C1 segment of cervical spinal cord (tissue), 14 donors: ENCODE measurements at regions not wholly inside any gene's neighbourhood (a gene's known extent, or its start where the extent isn't known, plus 50 kb on each side); places are given as distances from the start of the nearest gene placed in this dataset.

Source experiments
- DNase-seq, 14 donors: peaks; one replicate each; lab custom pipeline; 2025; lab: John Stamatoyannopoulos, UW

- no peak for DNase-seq
These were observed 366.8 kb downstream of the FAM170A start for GRCh38 chr5:119996128-119996527.

DNA sequence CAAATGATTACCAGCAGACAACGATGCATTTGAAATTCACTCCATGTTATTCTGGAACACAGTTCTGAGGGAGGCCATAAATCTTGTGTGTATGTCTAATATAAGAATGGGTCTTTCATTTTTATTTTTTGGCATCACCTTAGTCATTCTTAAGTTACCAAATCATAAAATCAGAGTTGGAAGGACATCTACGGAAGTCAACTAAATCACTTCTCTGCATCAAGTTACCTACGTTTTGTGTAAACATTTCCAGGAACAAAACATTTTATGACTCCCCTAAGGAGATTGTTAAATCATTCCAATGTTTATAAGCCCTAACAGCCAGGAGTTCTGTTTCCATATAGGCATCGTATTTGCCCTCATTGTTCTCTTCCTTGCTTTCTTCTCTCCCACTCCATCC is 378.2 kb downstream of the FAM170A start:
- DNase-seq: no peak

DNA sequence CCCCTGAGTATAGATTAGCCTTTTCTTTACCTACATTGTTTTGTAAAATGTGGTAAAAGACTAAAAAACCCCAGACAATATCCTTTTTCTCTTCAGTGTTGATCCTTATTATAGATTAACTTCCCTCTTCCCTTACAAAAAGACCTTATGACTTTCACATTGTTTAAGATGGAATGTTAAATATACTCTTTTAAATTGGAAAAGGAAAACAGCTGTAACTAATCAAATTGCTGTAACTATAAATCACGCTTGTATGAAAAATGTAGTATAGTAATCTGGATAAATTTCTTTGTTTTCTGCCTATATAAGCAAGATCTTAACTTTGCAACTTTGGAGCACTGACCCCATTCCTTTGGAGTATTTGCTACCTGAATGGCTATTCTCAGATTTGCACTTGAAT is 383.1 kb downstream of the FAM170A start:
- DNase-seq: no peak

- no peak for DNase-seq
These were observed 385.2 kb downstream of the FAM170A start for GRCh38 chr5:120014535-120014934.

DNA sequence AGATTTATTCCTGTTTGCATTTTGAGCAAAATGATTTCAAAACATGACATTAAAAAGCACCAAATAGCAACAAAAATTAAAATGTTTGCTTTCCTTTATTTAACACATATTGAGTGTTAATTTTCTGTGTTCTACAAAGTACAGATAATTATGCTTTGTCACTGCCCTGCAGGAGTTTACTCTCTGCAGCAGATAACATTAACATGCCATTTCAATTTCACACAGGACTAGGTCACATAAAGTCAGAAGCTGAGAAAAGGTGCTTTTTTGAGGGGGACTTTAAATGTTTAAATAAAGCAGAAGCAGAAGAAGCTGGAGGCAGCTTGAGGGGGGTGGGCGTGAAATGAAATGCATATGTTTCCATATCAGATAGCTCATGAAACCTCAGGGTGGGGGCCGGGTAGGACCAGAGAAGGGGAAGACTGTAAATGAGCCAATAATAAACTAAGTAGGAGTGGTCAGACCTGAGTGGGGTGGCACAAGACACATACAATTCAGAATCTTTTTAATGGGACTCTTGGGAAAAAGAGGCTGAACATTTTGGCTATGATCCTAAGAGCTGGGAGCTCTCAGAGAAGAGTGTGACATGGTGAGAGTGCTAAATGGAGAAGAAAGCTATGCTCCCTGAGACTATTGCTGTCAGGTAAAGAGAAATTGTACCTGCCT is 387.5 kb downstream of the FAM170A start:
- no peak for DNase-seq

DNA sequence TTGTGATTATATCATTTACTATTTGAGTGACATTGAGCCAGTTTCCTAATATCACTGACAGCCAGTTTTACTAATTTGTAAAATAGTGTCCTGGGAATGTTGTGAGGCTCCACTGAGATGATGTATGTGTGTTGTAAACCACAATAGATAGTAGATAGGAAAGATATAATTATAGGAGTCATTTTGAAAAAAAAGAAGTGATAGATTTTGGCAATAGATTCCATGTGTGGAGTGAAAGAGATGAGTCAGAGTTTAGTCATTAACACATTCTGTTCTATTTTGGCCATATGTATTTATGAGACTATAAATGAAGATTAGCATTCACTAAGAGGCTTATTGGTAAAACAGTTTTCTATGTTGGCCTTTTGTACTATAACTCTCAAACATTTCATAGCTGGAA is 388.2 kb downstream of the FAM170A start:
- no peak for DNase-seq

- no peak for DNase-seq
These were observed 405.8 kb downstream of the FAM170A start for GRCh38 chr5:120035181-120035580.

DNA sequence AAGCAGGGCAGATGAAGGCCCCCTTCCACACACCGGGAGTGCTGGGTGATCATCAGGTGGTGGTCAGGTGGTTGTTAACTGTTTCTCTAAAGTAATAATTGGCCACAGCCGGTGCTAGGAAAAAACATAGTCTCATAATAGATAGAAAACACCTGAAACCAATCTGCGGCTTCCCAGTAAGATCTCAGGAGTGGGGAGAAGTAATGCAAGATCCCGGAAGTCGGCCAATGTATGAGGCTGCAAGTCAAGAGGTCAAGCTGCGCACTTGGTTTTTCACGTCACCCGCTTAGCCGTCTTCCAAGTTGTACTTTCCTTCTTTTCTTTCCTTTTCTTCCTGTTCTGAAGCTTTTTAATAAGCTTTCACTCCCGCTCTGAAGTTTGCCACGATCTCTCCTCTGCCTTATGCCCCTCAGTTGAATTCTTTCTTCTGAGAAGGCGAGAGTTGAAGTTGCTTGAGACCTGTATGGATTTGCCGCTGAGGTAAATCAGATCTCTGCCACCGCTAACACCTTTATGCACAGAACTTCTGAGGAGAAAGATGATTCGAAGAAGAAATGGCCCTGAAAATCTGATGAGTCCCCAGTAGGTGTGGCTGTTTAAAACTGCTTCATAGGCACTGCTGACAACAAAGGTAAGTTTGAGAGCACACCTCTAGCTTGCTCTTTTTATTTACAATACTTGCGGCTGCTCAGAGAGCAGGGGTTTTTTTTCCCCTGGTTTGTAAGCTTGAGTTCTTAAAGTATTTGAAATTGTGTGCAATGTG is 406.6 kb downstream of the FAM170A start:
- DNase-seq: no peak

- DNase-seq: no peak
These were observed 408.1 kb downstream of the FAM170A start for GRCh38 chr5:120037451-120037850.

DNA sequence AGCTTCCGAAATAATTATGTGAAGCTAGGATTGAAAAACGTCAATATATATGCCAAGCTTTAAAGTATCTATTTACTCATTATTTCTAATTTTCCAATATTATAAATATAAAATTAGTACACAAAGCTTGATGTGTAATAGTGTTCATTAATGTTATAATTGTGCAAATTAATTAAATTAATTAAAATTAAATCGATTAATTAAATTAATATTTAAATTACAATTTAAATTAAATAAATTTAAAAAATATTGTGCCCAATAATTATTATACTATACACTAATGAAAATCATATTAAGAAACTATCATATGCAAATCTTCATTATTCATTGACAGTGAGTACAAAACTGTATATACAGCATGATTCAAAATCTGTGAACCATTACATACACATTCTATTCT is 409.8 kb downstream of the FAM170A start:
- DNase-seq: no peak

GRCh38 chr5:120043431-120043830 is 414.1 kb downstream of the FAM170A start:
- DNase-seq: no peak

- no peak for DNase-seq
These were observed 410.9 kb upstream of the PRR16 start for GRCh38 chr5:120052916-120053828.

- no peak for DNase-seq
These were observed 410.3 kb upstream of the PRR16 start for GRCh38 chr5:120053841-120054240.

- DNase-seq: no peak
These were observed 408.2 kb upstream of the PRR16 start for GRCh38 chr5:120055858-120056257.

DNA sequence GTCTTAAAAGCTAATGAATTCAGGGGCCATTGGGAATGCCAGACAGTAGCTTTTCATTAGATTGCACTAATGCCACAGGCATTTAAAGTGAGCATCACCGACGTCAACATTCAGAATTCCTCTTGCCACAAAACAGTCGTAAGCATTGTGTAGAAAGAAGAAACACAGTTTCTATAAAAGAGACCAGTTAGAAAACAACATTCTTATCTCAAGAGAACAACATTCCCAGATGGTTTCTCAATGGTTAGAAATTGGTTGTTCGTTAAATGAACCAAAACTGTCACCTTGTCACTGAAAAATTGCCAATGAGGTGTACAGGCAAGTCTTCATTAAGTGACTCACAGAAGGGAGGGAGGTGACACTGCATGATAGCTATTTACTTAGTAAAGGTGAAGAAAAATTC is 401.6 kb upstream of the PRR16 start:
- DNase-seq: no peak

GRCh38 chr5:120072068-120072761 is 391.9 kb upstream of the PRR16 start:
- DNase-seq: no peak

GRCh38 chr5:120073722-120074121 is 390.4 kb upstream of the PRR16 start:
- no peak for DNase-seq

DNA sequence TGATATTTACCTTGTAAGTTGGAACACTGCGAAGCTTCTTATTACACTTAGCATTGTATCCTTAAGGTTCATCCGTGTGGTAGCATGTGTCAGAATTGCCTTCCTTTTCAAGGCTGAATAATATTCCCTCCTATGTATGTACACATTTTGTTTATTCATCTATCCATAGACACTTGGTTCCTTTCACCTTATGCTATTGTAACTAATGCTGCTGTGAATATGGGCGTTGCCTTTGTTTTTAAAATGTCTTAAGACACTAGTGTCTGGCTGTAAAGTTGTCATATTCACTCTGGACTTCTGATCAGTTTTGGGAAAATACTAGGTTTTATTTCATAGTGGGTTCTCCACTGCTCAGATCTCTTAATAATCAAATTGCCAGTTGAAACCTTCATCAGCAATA is 383.3 kb upstream of the PRR16 start:
- DNase-seq: no peak

- no peak for DNase-seq
These were observed 381.6 kb upstream of the PRR16 start for GRCh38 chr5:120082316-120083068.

DNA sequence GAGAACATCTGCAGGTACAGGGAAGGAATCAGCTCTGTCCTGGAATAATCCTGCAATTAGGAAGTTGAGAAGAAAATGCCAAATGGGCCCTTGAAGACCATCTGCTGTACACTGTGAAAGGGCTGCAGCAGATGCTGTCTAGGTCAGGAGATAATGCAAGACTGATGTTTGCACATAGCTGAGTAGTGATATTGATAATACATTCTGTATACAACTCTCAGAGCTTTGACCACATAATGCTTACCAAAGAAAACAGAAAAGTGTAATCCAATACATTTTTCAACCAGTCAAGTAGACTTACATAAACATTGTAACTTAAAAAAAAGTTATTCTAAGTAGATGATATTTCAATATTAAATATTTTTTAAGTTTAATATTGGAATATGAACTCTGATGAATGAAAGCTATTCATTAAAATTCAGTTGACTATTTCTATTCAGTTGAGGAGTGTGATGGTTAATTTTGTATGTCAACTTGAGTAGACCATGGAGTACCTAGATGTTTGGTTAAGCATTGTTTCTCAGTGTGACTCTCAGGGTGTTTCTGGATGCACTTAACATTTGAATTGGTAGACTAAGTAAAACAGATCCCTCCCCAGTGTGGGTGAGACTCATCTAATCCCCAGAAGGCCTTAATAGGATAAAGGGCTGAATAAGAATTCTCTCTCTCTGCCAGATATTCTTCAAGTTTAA is 380.1 kb upstream of the PRR16 start:
- no peak for DNase-seq

DNA sequence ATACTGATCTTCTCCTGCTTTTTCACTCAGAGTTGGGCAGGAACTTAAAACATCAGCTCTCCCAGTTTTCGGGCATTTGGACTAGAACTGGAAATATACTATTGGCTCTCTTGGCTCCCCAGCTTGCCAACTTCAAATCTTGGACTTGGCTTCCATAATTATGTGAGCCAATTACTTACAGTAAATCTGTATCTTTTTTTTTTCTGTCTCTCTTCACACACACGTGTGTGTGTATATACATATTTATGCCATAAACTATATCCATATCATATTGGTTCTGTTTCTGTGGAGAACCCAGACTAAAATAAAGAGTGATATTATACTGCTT is 379.6 kb upstream of the PRR16 start:
- no peak for DNase-seq
